ES-I3 (cell line): ENCODE measurements at regions not wholly inside any gene's neighbourhood (a gene's known extent, or its start where the extent isn't known, plus 50 kb on each side); places are given as distances from the start of the nearest gene placed in this dataset.
"Not testable (repeated sequence)": the region's sequence is repeated elsewhere in the genome, so short reads cannot be mapped to it uniquely, and the experiment has no call there.

Source experiments
- H3K36me3 ChIP-seq: 2 replicates; pipeline ENCODE4 v1.6.1; 2013; ENCODE audit warnings: mild to moderate bottlenecking, low read length, control low read depth, moderate library complexity; ENCODE audit not compliant: insufficient read depth
- H3K4me1 ChIP-seq: 2 replicates; pipeline ENCODE4 v1.6.1; 2013; ENCODE audit warnings: mild to moderate bottlenecking, control low read depth, low read length; ENCODE audit not compliant: insufficient read depth
- H3K9ac ChIP-seq: 2 replicates; pipeline ENCODE4 v1.6.1; 2013; ENCODE audit warnings: low read depth, mild to moderate bottlenecking, low read length, moderate library complexity
- H3K9me3 ChIP-seq: 2 replicates; pipeline ENCODE4 v1.6.1; 2013; ENCODE audit warnings: mild to moderate bottlenecking, low read length, moderate library complexity; ENCODE audit not compliant: control insufficient read depth, insufficient read depth

DNA sequence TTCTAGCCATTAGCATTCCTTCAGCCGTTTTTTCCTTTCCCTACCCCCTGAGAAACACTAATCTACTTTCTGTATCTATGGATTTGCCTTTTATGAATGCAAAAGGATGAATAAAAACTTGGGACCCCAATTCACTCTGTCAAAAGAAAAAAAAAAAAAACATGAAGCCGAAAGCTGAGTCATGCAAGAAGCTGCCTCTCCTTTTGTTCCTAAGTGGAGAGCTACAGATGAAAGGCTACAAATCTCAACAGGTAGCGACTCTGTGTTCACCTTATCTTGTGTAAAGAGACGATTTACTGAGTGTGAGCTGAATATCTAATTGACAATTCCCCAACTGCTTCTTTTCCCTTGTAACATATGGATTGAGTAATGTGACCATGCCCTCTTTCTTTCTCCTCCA lies 1072.8 kb downstream of the UQCRFS1 start:
- H3K4me1 ChIP-seq, result 0 out of 2 replicates have a peak, but pooled peaks cover 5% of the 10 kb centered on the region
- H3K9ac ChIP-seq, result no peak overlapping the region
- no peaks in the 10 kb centered on the region for H3K36me3 ChIP-seq
- H3K9me3 ChIP-seq, result no peaks in the 10 kb centered on the region

DNA sequence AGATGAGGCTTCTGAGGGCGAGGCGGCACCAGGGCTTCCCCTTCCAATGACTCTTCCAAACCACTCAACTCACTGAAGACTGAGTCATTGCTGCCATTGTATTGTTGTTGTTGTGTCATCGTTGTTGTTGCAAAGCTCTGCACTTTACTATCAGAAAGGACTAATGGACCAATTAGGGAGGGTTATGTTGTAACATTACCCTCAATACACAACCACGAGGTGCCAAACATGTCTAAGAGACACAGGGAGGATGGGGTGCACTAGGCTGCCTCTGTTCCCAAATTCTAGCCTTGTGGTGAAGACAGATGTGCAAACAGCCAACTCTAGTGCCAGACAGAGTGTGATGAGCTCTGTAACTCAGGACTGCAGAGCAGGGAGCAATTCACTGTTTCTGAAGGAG lies 1075.2 kb downstream of the UQCRFS1 start:
- Histone ChIP-seq H3K9me3 (no peaks in the 10 kb centered on the region), H3K4me1 (0 out of 2 replicates have a peak, but pooled peaks cover 5% of the 10 kb centered on the region), H3K36me3 (no peaks in the 10 kb centered on the region), H3K9ac (no peak overlapping the region)

DNA sequence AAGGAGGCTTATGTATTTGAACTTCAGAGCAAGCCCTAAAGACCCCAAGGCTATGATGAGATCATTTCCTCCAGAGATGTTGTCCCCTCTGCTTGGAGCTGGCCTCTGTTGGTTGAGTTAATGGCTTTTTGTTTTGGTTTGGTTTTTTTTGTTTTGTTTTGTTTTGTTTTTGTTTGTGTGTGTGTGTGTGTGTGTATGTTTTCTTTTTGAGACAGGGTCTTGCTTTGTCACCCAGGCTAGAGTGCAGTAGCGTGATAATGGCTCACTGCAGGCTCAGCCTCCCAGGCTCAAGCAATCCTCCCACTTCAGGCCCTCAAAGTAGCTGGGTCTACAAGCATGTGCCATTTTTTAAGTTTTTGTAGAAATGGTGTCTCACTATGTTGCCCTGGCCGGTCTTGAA lies 1076.2 kb downstream of the UQCRFS1 start:
- 0 out of 2 replicates have a peak, but pooled peaks cover 5% of the 10 kb centered on the region for H3K4me1 ChIP-seq
- no peaks in the 10 kb centered on the region for H3K36me3 ChIP-seq
- no peaks in the 10 kb centered on the region for H3K9me3 ChIP-seq
- H3K9ac ChIP-seq, result no peak overlapping the region

DNA sequence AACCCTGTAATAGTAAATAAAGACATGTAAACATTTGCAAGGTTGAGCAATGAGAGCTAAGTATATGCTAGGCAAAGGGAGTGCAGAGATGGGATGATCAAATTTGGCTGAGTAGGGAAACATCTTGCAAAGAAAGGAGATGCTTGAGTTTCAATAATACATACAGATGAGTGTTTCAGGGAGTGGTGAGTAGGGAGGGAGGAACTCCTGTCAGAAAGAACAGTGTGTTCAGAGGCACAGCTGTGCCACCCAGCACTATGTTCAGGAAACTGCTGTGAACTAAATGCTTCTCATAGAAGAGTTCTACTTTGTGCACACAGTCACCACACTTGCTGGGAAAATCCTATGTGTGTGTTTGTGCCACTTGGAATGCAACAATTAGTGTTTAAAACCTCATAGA lies 1077.1 kb downstream of the UQCRFS1 start:
- H3K36me3 ChIP-seq, result no peaks in the 10 kb centered on the region
- no peak overlapping the region for H3K9ac ChIP-seq
- 0 out of 2 replicates have a peak, but pooled peaks cover 5% of the 10 kb centered on the region for H3K4me1 ChIP-seq
- no peaks in the 10 kb centered on the region for H3K9me3 ChIP-seq

DNA sequence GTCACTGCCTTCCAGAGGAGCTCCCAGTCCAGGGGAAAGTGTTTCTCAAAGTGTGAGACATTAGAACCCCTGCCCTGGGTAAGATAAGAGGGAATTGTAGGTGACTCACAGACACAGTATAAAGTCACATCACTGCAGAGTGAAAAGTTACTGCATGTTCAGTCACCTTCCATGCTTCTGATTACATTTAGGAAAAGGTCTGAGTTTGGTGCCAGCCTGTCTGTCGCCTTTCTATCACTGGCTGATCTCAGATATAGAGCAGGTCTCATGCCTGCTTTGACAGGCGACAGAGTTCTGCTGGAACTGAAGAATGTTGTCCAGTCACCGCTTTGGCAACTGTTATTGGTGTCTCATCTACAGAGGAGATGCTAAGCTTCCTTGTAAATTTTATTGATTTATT lies 1078.6 kb downstream of the UQCRFS1 start:
- Histone ChIP-seq H3K4me1 (0 out of 2 replicates have a peak, but pooled peaks cover 5% of the 10 kb centered on the region), H3K36me3 (no peaks in the 10 kb centered on the region), H3K9me3 (no peaks in the 10 kb centered on the region), H3K9ac (no peak overlapping the region)

DNA sequence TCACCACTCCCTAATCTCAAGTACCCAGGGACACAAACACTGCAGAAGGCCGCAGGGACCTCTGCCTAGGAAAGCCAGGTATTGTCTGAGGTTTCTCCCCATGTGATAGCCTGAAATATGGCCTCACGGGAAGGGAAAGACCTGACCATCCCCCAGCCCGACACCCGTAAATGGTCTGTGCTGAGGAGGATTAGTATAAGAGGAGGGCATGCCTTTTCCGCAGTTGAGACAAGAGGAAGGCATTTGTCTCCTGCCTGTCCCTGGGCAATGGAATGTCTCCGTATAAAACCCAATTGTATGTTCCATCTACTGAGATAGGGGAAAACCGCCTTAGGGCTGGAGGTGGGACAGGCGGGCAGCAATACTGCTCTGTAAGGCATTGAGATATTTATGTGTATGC lies 1082.1 kb downstream of the UQCRFS1 start:
- not testable (repeated sequence) for H3K4me1 ChIP-seq, H3K9ac ChIP-seq, H3K9me3 ChIP-seq, H3K36me3 ChIP-seq

DNA sequence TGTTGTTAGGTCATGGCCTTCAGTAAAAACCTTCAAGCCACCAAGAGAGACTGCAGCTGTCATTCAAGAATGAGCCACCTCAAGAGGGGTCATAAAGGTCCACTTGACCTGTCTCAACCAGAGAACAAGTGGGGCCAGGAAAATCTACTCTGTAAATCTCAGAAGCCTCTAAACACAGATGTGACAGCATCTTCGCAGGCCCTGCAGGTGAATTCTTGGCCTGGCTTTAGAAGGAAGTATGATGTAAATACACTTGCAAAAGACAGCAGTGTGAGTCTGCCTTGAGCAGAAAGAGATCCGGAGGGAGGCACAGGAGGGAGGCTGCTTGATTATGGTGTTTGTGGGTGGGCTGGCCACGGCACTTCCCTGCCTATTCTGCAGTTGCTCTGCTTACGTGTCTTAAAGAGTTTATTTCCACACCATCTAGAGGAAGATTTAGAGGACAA lies 1082.9 kb downstream of the UQCRFS1 start:
- Histone ChIP-seq H3K4me1 (no peaks in the 10 kb centered on the region), H3K36me3 (no peaks in the 10 kb centered on the region), H3K9me3 (no peaks in the 10 kb centered on the region), H3K9ac (no peak overlapping the region)

DNA sequence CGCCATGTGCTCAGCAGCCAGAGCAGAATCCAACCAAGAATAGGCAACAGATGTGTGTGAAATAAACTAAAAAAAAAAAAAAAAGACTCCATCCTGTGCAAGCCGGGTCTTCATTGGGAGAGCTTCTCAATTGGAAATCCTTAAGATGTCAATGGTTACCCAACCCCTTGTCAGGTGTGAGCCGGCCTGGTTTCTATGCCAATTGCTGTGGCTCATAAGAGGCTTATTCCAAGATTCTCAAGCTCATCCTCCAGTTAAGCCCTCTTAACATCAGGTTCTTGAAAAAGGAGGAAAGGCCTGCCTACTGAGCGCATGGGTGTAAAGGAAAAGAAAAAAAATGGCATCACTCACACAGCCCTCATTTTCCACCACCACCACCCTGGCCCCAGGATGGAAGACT lies 1084.6 kb downstream of the UQCRFS1 start:
- H3K9me3 ChIP-seq, result no peaks in the 10 kb centered on the region
- H3K4me1 ChIP-seq, result no peaks in the 10 kb centered on the region
- no peak overlapping the region for H3K9ac ChIP-seq
- H3K36me3 ChIP-seq, result no peaks in the 10 kb centered on the region

DNA sequence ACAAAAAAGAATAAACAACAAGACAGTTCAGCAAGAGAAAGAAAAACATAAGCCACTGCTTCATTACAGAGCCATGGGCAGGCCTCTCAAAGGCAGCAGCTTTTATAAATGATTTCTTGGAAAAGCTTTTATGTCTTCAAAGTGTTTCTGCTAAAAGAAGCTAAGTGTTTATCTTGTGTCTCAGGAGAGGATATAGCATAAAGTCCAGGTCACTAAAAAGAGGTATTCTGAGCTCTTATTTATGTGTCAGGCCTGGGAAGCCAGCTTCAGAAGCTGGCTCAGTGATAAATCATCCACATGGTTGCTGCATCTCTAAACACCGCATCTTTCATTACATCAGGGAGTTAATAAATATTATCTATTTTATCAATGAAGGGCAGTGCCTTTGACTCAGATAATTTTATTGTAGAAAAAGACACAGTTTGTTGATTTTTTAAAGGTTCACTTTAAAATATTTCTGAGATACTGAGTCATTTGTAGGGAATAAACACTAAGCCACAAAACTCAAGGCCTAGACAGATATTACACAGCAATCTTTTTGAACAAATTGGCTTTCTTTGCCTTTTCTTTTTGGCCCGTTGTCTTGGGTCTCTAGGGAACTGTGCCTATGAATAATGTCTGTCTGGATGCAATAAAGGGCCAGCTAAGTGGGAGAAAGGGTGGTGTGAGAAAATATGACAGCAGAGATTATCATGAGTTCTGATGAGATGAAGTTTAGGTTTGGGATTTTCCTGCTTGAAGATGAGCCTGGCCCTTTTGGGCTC lies 1086.6 kb downstream of the UQCRFS1 start:
- Histone ChIP-seq H3K36me3 (no peaks in the 10 kb centered on the region), H3K9me3 (no peaks in the 10 kb centered on the region), H3K9ac (no peak overlapping the region), H3K4me1 (no peaks in the 10 kb centered on the region)

DNA sequence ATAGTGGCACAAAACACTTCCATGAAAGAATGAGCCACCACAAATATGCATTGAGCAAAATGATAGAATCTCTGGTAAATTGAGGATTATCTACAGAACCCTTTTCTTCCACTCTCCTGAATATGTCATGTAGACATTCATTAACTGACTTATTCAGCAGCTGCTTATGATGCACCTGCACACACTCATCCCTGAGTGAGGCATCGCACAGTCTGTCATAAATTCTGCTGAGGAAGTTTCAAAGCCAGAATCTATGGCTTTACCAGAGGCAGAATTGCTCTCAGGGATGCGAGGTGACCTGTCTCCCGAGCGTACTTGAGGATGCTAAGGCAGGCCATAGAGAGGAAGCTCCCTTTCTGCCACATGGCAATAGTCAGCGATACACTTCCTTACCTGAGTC lies 1090.2 kb downstream of the UQCRFS1 start:
- Histone ChIP-seq H3K4me1 (no peaks in the 10 kb centered on the region), H3K9me3 (no peaks in the 10 kb centered on the region), H3K9ac (no peak overlapping the region), H3K36me3 (no peaks in the 10 kb centered on the region)

DNA sequence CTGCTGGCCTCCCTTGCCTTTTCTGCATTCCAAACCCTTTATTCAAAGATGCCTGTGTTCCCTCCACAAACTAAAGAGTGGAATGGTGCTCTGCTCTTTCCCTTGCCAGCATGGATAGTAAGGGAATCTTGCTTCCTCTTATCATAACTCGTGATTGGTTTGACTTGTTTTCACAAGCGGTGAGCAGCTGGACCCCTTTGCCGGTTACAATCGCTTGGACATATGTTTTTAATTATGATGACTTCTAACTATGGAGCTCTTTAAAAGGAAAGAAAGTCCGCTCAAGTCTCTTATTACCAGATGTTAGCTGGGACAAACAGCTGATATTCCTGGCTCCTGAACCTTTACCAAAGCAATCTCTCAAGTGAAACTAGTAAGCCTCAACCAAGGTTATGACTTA lies 1094.7 kb downstream of the UQCRFS1 start:
- H3K4me1 ChIP-seq, result no peaks in the 10 kb centered on the region
- no peak overlapping the region for H3K9ac ChIP-seq
- no peaks in the 10 kb centered on the region for H3K9me3 ChIP-seq
- H3K36me3 ChIP-seq, result no peaks in the 10 kb centered on the region

DNA sequence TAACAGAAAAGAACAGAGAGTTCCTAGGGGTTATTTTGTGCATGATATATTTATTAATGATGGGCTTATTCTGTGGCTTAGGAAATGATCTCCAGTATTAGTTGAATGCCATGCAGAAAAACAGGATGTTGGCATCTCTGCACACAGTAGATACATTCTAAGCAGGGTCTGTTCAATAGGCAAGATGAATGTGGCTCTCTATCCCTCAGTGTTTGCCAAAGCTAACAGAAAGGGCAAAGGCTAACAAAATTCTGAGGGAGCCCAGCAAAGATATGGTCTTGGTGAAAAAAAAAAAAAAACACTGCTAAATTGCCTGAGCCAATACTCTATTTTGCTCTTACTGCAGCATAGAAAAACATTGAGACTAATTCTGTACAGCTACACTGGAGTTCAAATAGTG lies 1095.8 kb downstream of the UQCRFS1 start:
- H3K9me3 ChIP-seq, result no peaks in the 10 kb centered on the region
- H3K36me3 ChIP-seq, result no peaks in the 10 kb centered on the region

DNA sequence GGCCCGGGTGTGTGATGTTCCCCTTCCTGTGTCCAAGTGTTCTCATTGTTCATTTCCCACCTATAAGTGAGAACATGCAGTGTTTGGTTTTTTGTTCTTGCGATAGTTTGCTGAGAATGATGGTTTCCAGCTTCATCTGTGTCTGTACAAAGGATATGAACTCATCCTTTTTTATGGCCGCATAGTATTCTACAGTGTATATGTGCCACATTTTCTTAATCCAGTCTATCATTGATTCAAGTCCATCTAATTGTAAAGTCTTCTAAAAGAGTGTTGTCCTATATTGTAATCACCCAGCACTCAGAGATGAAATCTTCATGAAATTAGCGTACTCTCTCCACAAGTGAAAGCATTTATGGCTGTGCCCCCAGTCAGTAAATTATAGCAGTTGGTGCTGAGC lies 1096.6 kb downstream of the UQCRFS1 start:
- not testable (repeated sequence) for H3K9me3 ChIP-seq, H3K4me1 ChIP-seq, H3K9ac ChIP-seq, H3K36me3 ChIP-seq

More for the DNA sequence above, 1095.8 kb downstream of the UQCRFS1 start:
- H3K9ac ChIP-seq, result no peak overlapping the region
- no peaks in the 10 kb centered on the region for H3K4me1 ChIP-seq

DNA sequence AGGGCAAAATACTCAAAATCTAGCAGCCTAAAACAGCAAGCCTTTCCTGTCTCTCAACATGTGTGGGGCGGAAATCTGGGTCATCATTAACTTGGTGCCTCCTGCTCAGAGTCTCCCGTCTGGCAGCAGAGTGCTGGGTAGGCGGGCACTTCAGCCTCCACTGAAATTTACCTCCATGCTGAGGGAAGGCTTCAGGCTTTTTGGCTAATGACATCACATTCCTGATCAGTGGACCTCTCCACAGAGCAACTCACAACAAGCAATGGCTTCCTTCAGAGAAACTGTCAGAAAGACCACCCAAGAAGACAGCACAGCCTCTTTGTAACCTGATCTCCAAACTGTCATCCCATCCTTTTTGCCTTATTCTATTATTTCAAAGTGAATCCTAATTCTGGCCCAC lies 1109.0 kb downstream of the UQCRFS1 start:
- Histone ChIP-seq H3K36me3 (no peaks in the 10 kb centered on the region), H3K9me3 (no peaks in the 10 kb centered on the region), H3K9ac (no peak overlapping the region), H3K4me1 (no peaks in the 10 kb centered on the region; the same call in 1 of the 2 replicates)

DNA sequence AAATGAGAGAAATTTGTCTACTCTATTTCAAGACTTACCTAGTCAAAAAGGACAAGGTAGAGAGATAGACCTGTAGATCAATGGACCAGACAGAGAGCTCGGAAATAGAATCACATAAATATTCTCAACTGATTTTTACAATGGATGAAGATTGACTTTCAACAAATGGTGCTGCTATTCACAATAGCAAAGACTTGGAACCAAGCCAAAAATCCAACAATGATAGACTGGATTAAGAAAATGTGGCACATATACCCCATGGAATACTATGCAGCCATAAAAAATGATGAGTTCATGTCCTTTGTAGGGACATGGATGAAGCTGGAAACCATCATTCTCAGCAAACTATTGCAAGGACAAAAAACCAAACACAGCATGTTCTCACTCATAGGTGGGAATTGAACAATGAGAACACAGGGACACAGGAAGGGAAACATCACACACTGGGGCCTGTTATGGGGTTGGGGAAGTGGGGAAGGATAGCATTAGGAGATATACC lies 1128.2 kb downstream of the UQCRFS1 start:
- H3K9me3 ChIP-seq, H3K9ac ChIP-seq, H3K36me3 ChIP-seq, H3K4me1 ChIP-seq: not testable (repeated sequence)
